Osteoblast (primary cell): ENCODE measurements at regions not wholly inside any gene's neighbourhood (a gene's known extent, or its start where the extent isn't known, plus 50 kb on each side); places are given as distances from the start of the nearest gene placed in this dataset.
A peak's percentile ranks its signal among the peaks of the same experiment; 100 is the strongest.
"Not testable (repeated sequence)": the region's sequence is repeated elsewhere in the genome, so short reads cannot be mapped to it uniquely, and the experiment has no call there.

Experiments
- DNase-seq: peaks from one replicate; pipeline ENCODE4 v3.0.0; 2011; ENCODE audit warnings: low spot score, mixed read lengths; ENCODE audit not compliant: insufficient read length; ENCODE audit errors: missing footprints
- H2AFZ ChIP-seq: 2 replicates; pipeline ENCODE4 v1.6.0; 2011; ENCODE audit warnings: mild to moderate bottlenecking, low read length
- H3K27ac ChIP-seq: 2 replicates; pipeline ENCODE4 v1.5.1; 2011; ENCODE audit warnings: mild to moderate bottlenecking, low read depth, low read length, moderate library complexity
- H3K27me3 ChIP-seq: 2 replicates; pipeline ENCODE4 v1.6.0; 2012; ENCODE audit warnings: mild to moderate bottlenecking, control low read depth, inconsistent platforms, low read length, moderate library complexity; ENCODE audit not compliant: insufficient read depth
- H3K36me3 ChIP-seq: 2 replicates; pipeline ENCODE4 v1.5.1; 2011; ENCODE audit warnings: mild to moderate bottlenecking, low read length, control low read depth, moderate library complexity; ENCODE audit not compliant: insufficient read depth
- H3K4me1 ChIP-seq: 2 replicates; pipeline ENCODE4 v1.5.1; 2011; ENCODE audit warnings: mild to moderate bottlenecking, low read length, control low read depth, moderate library complexity; ENCODE audit not compliant: insufficient read depth
- H3K4me2 ChIP-seq: 2 replicates; pipeline ENCODE4 v1.6.0; 2011; ENCODE audit warnings: mild to moderate bottlenecking, low read length; ENCODE audit not compliant: insufficient read depth
- H3K4me3 ChIP-seq: fragments of 200-600 bp; sonication (generic); 3 replicates; pipeline ENCODE4 v1.5.1; 2012; ENCODE audit warnings: mild to moderate bottlenecking, low read length, inconsistent platforms; ENCODE audit not compliant: insufficient read depth
- H3K79me2 ChIP-seq: 2 replicates; pipeline ENCODE4 v1.6.0; 2012; ENCODE audit warnings: mild to moderate bottlenecking, low read length, control low read depth, inconsistent platforms; ENCODE audit not compliant: insufficient read depth
- H3K9me3 ChIP-seq: 2 replicates; pipeline ENCODE4 v1.5.1; 2011; ENCODE audit warnings: low read depth, low read length, control low read depth
- H4K20me1 ChIP-seq: 2 replicates; pipeline ENCODE4 v1.6.0; 2012; ENCODE audit warnings: mild to moderate bottlenecking, low read length, control low read depth; ENCODE audit not compliant: insufficient read depth
- CTCF ChIP-seq: IDR thresholded peaks from 2 replicates; pipeline ENCODE4 v1.5.1; 2011; ENCODE audit warnings: mild to moderate bottlenecking, low read depth, low read length, moderate library complexity; ENCODE audit errors: extremely low read depth

- Histone ChIP-seq H3K27me3 (no peaks in the 10 kb centered on the region), H4K20me1 (no peaks in the 10 kb centered on the region)
These were observed 71.3 kb upstream of the SMAD3 start for GRCh38 chr15:66993874-66994696.

GRCh38 chr15:66994927-66995656 is 70.3 kb upstream of the SMAD3 start:
- Histone ChIP-seq H3K79me2 (no peaks in the 10 kb centered on the region), H3K4me3 (no peak overlapping the region), H4K20me1 (no peaks in the 10 kb centered on the region), H3K36me3 (no peaks in the 10 kb centered on the region), H3K27ac (no peak overlapping the region), H3K9me3 (no peaks in the 10 kb centered on the region), H3K27me3 (no peaks in the 10 kb centered on the region), H3K4me1 (peaks cover 35% of the 10 kb centered on the region), H2AFZ (peak overlapping the region; percentile 49), H3K4me2 (no peak overlapping the region)
- no peak for DNase-seq
- TF ChIP-seq CTCF = no peak

More at GRCh38 chr15:66993874-66994696, 71.3 kb upstream of the SMAD3 start:
- Histone ChIP-seq H3K79me2 (no peaks in the 10 kb centered on the region), H3K4me3 (no peak overlapping the region), H3K4me1 (peaks cover 35% of the 10 kb centered on the region), H3K4me2 (no peak overlapping the region), H3K27ac (no peak overlapping the region), H3K36me3 (no peaks in the 10 kb centered on the region), H2AFZ (no peak overlapping the region), H3K9me3 (no peaks in the 10 kb centered on the region)
- DNase-seq = no peak
- no peak for TF ChIP-seq CTCF

GRCh38 chr15:66996094-66996493 is 69.3 kb upstream of the SMAD3 start:
- Histone ChIP-seq H3K4me2 (no peak overlapping the region), H4K20me1 (no peaks in the 10 kb centered on the region), H3K9me3 (no peaks in the 10 kb centered on the region), H3K27ac (peak overlapping the region; percentile 6), H3K27me3 (no peaks in the 10 kb centered on the region), H3K36me3 (no peaks in the 10 kb centered on the region), H3K79me2 (no peaks in the 10 kb centered on the region), H3K4me3 (no peak overlapping the region), H2AFZ (no peak overlapping the region), H3K4me1 (peaks cover 35% of the 10 kb centered on the region)
- no peak for TF ChIP-seq CTCF
- no peak for DNase-seq

GRCh38 chr15:66997212-66997611 is 68.2 kb upstream of the SMAD3 start:
- DNase-seq = peak; percentile 87
- H3K4me2 ChIP-seq = peak overlapping the region; percentile 6
- H3K36me3 ChIP-seq = no peaks in the 10 kb centered on the region
- H3K79me2 ChIP-seq = no peaks in the 10 kb centered on the region
- no peak for TF ChIP-seq CTCF
- H3K4me1 ChIP-seq = peaks cover 35% of the 10 kb centered on the region
- H3K9me3 ChIP-seq = no peaks in the 10 kb centered on the region
- no peak overlapping the region for H2AFZ ChIP-seq
- H3K4me3 ChIP-seq = no peak overlapping the region
- no peaks in the 10 kb centered on the region for H4K20me1 ChIP-seq
- H3K27me3 ChIP-seq = no peaks in the 10 kb centered on the region
- H3K27ac ChIP-seq = peak overlapping the region; percentile 63

- not testable (repeated sequence) for H4K20me1 ChIP-seq, DNase-seq, H3K36me3 ChIP-seq, H3K4me3 ChIP-seq, H3K9me3 ChIP-seq, H3K27me3 ChIP-seq, H2AFZ ChIP-seq, H3K4me2 ChIP-seq, H3K79me2 ChIP-seq
- peaks cover 37% of the 10 kb centered on the region for H3K4me1 ChIP-seq
- H3K27ac ChIP-seq = peak overlapping the region; percentile 63
These were observed 67.2 kb upstream of the SMAD3 start for GRCh38 chr15:66998234-66998633.
